ENCODE measurements at regions not wholly inside any gene's neighbourhood (a gene's known extent, or its start where the extent isn't known, plus 50 kb on each side); places are given as distances from the start of the nearest gene placed in this dataset.

- Mint-ChIP-seq H3K27me3 (no peaks in the 10 kb centered on the region), H3K4me1 (no peaks in the 10 kb centered on the region), H3K36me3 (no peaks in the 10 kb centered on the region), H3K9me3 (peaks cover 0 to 1% of the 10 kb centered on the region in 2 donors), H3K4me3 (no peak overlapping the region), H3K27ac (no peak overlapping the region)
- ATAC-seq (replicated peaks) (no peak), DNase-seq (no peak)
Measured at GRCh38 chr9:18215626-18216025, 258.3 kb upstream of the ADAMTSL1 start.

- no peak for ATAC-seq (replicated peaks)
Measured at GRCh38 chr9:18216376-18216775, 257.6 kb upstream of the ADAMTSL1 start.

DNA sequence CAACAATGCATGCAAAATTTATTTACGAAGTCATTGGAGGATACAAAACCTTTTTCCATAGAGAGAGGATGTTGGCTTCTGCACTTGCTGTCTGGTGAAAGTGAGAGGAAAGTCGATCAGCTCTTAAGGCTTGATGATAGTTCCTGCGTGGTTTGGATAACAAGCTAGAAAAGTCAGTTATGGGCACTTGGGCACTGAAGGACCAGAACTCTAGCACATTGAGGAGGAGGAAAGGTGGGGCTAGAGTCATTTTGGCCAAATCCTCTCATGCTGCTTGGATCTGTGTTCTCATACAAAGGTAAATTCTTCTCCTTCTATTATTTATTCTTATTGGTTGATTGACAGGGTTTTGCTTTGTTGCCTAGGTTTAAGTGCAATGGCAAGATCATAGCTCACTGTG lies 245.9 kb upstream of the ADAMTSL1 start:
- Mint-ChIP-seq H3K27me3 (peaks cover 0 to 8% of the 10 kb centered on the region in 2 donors), H3K27ac (no peak overlapping the region), H3K4me1 (no peaks in the 10 kb centered on the region), H3K4me3 (no peak overlapping the region), H3K36me3 (no peaks in the 10 kb centered on the region), H3K9me3 (no peaks in the 10 kb centered on the region)
- DNase-seq = no peak
- no peak for ATAC-seq (replicated peaks)

More at GRCh38 chr9:18216376-18216775, 257.6 kb upstream of the ADAMTSL1 start:
- Mint-ChIP-seq H3K36me3 (no peaks in the 10 kb centered on the region), H3K4me3 (no peak overlapping the region), H3K9me3 (peaks cover 0 to 1% of the 10 kb centered on the region in 2 donors), H3K27me3 (no peaks in the 10 kb centered on the region), H3K4me1 (no peaks in the 10 kb centered on the region), H3K27ac (no peak overlapping the region)
- DNase-seq = no peak

- no peak for DNase-seq
- Mint-ChIP-seq H3K4me1 (no peaks in the 10 kb centered on the region), H3K9me3 (no peaks in the 10 kb centered on the region), H3K4me3 (no peak overlapping the region), H3K36me3 (no peaks in the 10 kb centered on the region), H3K27ac (no peak overlapping the region), H3K27me3 (peaks cover 0 to 7% of the 10 kb centered on the region in 2 donors)
- no peak for ATAC-seq (replicated peaks)
Measured at GRCh38 chr9:18229992-18230676, 243.8 kb upstream of the ADAMTSL1 start.

- H3K27me3 Mint-ChIP-seq = peaks cover 0 to 9% of the 10 kb centered on the region in 2 donors
- no peak overlapping the region for H3K27ac Mint-ChIP-seq
- no peak for ATAC-seq (replicated peaks)
- no peaks in the 10 kb centered on the region for H3K36me3 Mint-ChIP-seq
- no peak overlapping the region for H3K4me3 Mint-ChIP-seq
- H3K9me3 Mint-ChIP-seq = no peaks in the 10 kb centered on the region
- H3K4me1 Mint-ChIP-seq = no peaks in the 10 kb centered on the region
- no peak for DNase-seq
Measured at GRCh38 chr9:18233311-18233710, 240.6 kb upstream of the ADAMTSL1 start.

GRCh38 chr9:18233776-18234445 lies 240.0 kb upstream of the ADAMTSL1 start:
- ATAC-seq (replicated peaks) = no peak

DNA sequence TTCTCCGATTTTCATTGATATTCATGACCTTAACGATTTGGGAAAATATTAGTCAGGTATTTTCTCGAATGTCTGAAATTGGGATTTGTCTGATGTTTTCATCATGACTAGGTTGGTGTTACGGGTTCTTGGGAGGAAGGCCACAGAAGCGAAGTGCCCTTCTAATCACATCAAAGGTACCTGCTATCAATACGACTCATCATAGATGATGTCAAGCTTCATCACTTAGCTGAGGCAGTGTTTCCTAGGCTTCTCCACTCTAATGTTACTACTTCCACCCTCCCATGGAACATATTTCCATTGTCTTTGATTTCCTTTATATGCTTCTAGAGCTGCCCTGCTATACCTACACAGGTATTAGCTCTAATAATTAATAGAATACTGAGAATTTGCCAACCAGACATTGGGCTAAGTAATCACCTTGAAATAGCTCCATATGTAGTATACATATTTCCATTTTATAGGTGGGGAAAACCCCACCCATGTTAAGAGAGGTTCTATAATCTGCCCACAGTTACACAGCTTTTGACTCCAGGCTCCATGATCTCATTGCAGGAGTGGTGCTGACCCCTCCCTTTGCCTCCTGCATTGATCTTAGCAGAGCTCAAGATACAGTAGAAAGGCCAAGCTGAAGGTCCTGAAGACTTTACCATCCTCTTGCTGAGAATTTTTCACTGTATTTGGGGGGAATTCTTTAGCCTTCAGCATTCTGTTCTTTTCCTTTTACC lies 238.6 kb upstream of the ADAMTSL1 start:
- Mint-ChIP-seq H3K27ac (no peak overlapping the region), H3K4me1 (no peaks in the 10 kb centered on the region), H3K27me3 (peaks cover 0 to 9% of the 10 kb centered on the region in 2 donors), H3K9me3 (no peaks in the 10 kb centered on the region), H3K36me3 (no peaks in the 10 kb centered on the region), H3K4me3 (no peak overlapping the region)
- DNase-seq (no peak), ATAC-seq (replicated peaks) (no peak)

More at GRCh38 chr9:18233776-18234445, 240.0 kb upstream of the ADAMTSL1 start:
- Mint-ChIP-seq H3K4me3 (no peak overlapping the region), H3K4me1 (no peaks in the 10 kb centered on the region), H3K9me3 (no peaks in the 10 kb centered on the region), H3K27me3 (peaks cover 0 to 9% of the 10 kb centered on the region in 2 donors), H3K27ac (no peak overlapping the region), H3K36me3 (no peaks in the 10 kb centered on the region)
- DNase-seq = no peak

- H3K9me3 Mint-ChIP-seq = no peaks in the 10 kb centered on the region
- no peak for ATAC-seq (replicated peaks)
Measured at GRCh38 chr9:18236336-18236735, 237.6 kb upstream of the ADAMTSL1 start.

DNA sequence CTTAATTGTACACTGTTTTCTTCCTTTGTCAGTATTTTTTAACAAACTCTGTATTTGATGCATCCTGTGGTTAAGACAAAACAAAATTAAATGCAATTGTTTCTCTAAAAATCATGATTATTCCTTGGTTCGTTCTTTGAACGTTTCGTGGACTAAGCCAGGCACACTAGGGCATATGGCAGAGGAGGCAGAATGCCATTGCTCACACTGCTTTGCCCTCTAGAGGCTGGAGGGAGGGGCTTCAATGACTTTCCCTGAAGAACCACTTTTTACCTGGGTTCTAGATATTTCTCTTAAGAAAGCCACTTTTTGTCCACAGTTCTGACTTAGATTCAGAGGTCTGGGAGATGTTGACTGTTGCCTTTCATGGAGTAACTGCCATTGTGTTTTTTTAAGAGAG lies 236.2 kb upstream of the ADAMTSL1 start:
- peaks cover 0 to 9% of the 10 kb centered on the region in 2 donors for H3K27me3 Mint-ChIP-seq
- DNase-seq = no peak

More at GRCh38 chr9:18236336-18236735, 237.6 kb upstream of the ADAMTSL1 start:
- Mint-ChIP-seq H3K36me3 (no peaks in the 10 kb centered on the region), H3K4me3 (no peak overlapping the region), H3K4me1 (no peaks in the 10 kb centered on the region), H3K27me3 (peaks cover 0 to 9% of the 10 kb centered on the region in 2 donors), H3K27ac (no peak overlapping the region)
- no peak for DNase-seq

GRCh38 chr9:18238254-18238653 lies 235.7 kb upstream of the ADAMTSL1 start:
- H3K4me3 Mint-ChIP-seq = no peak overlapping the region
- peaks cover 0 to 1% of the 10 kb centered on the region in 2 donors for H3K9me3 Mint-ChIP-seq
- DNase-seq (no peak), ATAC-seq (replicated peaks) (no peak)
- H3K27ac Mint-ChIP-seq = no peak overlapping the region
- no peaks in the 10 kb centered on the region for H3K4me1 Mint-ChIP-seq
- no peaks in the 10 kb centered on the region for H3K36me3 Mint-ChIP-seq
- H3K27me3 Mint-ChIP-seq = peaks cover 0 to 9% of the 10 kb centered on the region in 2 donors

More for the DNA sequence above, 236.2 kb upstream of the ADAMTSL1 start:
- no peaks in the 10 kb centered on the region for H3K36me3 Mint-ChIP-seq
- no peaks in the 10 kb centered on the region for H3K4me1 Mint-ChIP-seq
- H3K4me3 Mint-ChIP-seq = no peak overlapping the region
- no peak for ATAC-seq (replicated peaks)
- H3K9me3 Mint-ChIP-seq = no peaks in the 10 kb centered on the region
- H3K27ac Mint-ChIP-seq = no peak overlapping the region

GRCh38 chr9:18238752-18239447 lies 235.1 kb upstream of the ADAMTSL1 start:
- no peaks in the 10 kb centered on the region for H3K4me1 Mint-ChIP-seq
- peaks cover 0 to 4% of the 10 kb centered on the region in 2 donors for H3K9me3 Mint-ChIP-seq
- ATAC-seq (replicated peaks) = no peak
- no peak overlapping the region for H3K27ac Mint-ChIP-seq
- H3K27me3 Mint-ChIP-seq = peaks cover 0 to 7% of the 10 kb centered on the region in 2 donors
- no peaks in the 10 kb centered on the region for H3K36me3 Mint-ChIP-seq
- DNase-seq = no peak
- no peak overlapping the region for H3K4me3 Mint-ChIP-seq

DNA sequence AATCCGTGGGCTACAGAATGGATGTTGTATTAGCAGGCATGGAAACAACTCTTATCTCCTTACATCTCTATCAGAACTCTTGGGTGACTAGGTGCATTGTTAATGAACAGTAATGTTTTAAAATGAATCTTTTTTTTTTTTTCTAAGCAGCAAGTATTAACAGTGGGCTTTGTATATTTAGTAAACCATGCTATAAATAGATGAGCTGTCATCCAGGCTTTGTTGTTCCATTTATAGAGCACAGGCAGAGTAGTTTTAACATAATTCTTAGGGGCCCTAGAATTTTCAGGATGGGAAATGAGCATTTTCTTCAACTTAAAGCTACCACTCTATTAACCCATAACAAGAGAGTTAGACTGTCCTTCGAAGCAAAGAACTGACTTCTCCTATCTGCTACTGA lies 233.7 kb upstream of the ADAMTSL1 start:
- H3K9me3 Mint-ChIP-seq = peaks cover 0 to 7% of the 10 kb centered on the region in 2 donors
- no peak overlapping the region for H3K27ac Mint-ChIP-seq
- no peak overlapping the region for H3K4me3 Mint-ChIP-seq
- H3K4me1 Mint-ChIP-seq = no peaks in the 10 kb centered on the region
- no peaks in the 10 kb centered on the region for H3K36me3 Mint-ChIP-seq
- DNase-seq (no peak), ATAC-seq (replicated peaks) (no peak)
- H3K27me3 Mint-ChIP-seq = peaks cover 5 to 6% of the 10 kb centered on the region in 2 donors

DNA sequence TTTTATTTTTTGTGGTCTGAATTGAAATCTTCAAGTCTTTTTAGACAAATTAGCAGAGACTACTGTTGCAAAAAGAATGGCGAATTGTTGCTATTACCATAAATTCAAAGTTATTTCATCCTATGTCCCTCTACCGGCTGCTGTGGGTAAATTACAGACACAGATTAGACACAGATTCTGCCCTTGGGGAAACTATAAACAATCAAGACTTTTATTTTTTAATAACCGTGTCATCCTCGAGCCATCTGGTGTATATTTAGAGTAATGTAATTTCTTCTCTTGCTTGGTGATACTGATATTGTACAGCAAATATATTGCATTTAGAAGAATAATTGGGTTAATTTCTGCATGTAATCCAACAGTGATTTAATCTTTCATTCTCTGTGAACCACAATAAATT lies 228.0 kb upstream of the ADAMTSL1 start:
- H3K27ac Mint-ChIP-seq = no peak overlapping the region
- no peaks in the 10 kb centered on the region for H3K36me3 Mint-ChIP-seq
- DNase-seq (no peak), ATAC-seq (replicated peaks) (no peak)
- no peak overlapping the region for H3K4me3 Mint-ChIP-seq
- peaks cover 0 to 6% of the 10 kb centered on the region in 2 donors for H3K27me3 Mint-ChIP-seq
- no peaks in the 10 kb centered on the region for H3K4me1 Mint-ChIP-seq
- peaks cover 0 to 7% of the 10 kb centered on the region in 2 donors for H3K9me3 Mint-ChIP-seq

GRCh38 chr9:18250053-18250452 lies 223.9 kb upstream of the ADAMTSL1 start:
- no peaks in the 10 kb centered on the region for H3K9me3 Mint-ChIP-seq
- no peak for ATAC-seq (replicated peaks)

More at GRCh38 chr9:18250053-18250452, 223.9 kb upstream of the ADAMTSL1 start:
- no peak overlapping the region for H3K27ac Mint-ChIP-seq
- no peak overlapping the region for H3K4me3 Mint-ChIP-seq
- no peak for DNase-seq
- H3K27me3 Mint-ChIP-seq = no peaks in the 10 kb centered on the region
- no peaks in the 10 kb centered on the region for H3K4me1 Mint-ChIP-seq
- H3K36me3 Mint-ChIP-seq = no peaks in the 10 kb centered on the region

All from stimulated activated naive B cell treated with anti-CD40 and anti-IgM and Interleukin-4, amounts not matched to agents 10 μg/mL and 1 μg/mL and 100 μg/mL, for 72 hours (primary cell).